ENCODE measurements at regions not wholly inside any gene's neighbourhood (a gene's known extent, or its start where the extent isn't known, plus 50 kb on each side); places are given as distances from the start of the nearest gene placed in this dataset.

- TF ChIP-seq CHD2 (IDR thresholded peaks at IDR 0.05; ENCODE audit: low read length, partially characterized antibody) = no peak
- TF ChIP-seq USF1 (IDR thresholded peaks at IDR 0.05; ENCODE audit: borderline replicate concordance, low read depth) = no peak
- no peak for TF ChIP-seq POLR2AphosphoS5 (IDR thresholded peaks at IDR 0.05; ENCODE audit: low read depth, low read length)
- TF ChIP-seq CTCF (IDR thresholded peaks at IDR 0.05) = peak; percentile 56
- TF ChIP-seq NRF1 (IDR thresholded peaks at IDR 0.05; ENCODE audit: low read depth, low read length) = no peak
- TF ChIP-seq MXI1 (IDR thresholded peaks at IDR 0.05; ENCODE audit: low read depth, low read length) = no peak
- TF ChIP-seq REST (IDR thresholded peaks at IDR 0.05; ENCODE audit: low read depth, low read length) = no peak
- no peak for TF ChIP-seq JUND (IDR thresholded peaks at IDR 0.05)
- no peak for TF ChIP-seq RFX5 (IDR thresholded peaks at IDR 0.05; ENCODE audit: low read length)
Observed at GRCh38 chr4:90025248-90025647, 101.9 kb upstream of the CCSER1 start.

Data from SK-N-SH (cell line).